ENCODE measurements at regions not wholly inside any gene's neighbourhood (a gene's known extent, or its start where the extent isn't known, plus 50 kb on each side); places are given as distances from the start of the nearest gene placed in this dataset.

- peaks cover 10% of the 10 kb centered on the region for H3K9me3 ChIP-seq (ENCODE audit: control insufficient read depth, low read depth, low read length)
- no peaks in the 10 kb centered on the region for H3K27me3 ChIP-seq (ENCODE audit: control insufficient read depth, extremely low read depth, insufficient read depth, low read length)
- H4K20me1 ChIP-seq (ENCODE audit: control insufficient read depth, extremely low read depth, insufficient read depth, low read length) = no peaks in the 10 kb centered on the region
- H3K27ac ChIP-seq (ENCODE audit: control insufficient read depth, insufficient read depth, low read length) = no peak overlapping the region
- no peaks in the 10 kb centered on the region for H3K9me1 ChIP-seq (ENCODE audit: control insufficient read depth, extremely low read depth, insufficient read depth, low read length)
- H2AFZ ChIP-seq (ENCODE audit: control insufficient read depth, low read length) = no peak overlapping the region
- H3K79me2 ChIP-seq (ENCODE audit: control insufficient read depth, insufficient read depth, low read length) = no peaks in the 10 kb centered on the region
- no peak for FAIRE-seq
- TF ChIP-seq EZH2 (IDR thresholded peaks at IDR 0.05; ENCODE audit: low read length) (no peak), CTCF (optimal IDR thresholded peaks at IDR 0.05 in 1 of 3, IDR thresholded peaks at IDR 0.05 in 1 of 3, conservative IDR thresholded peaks at IDR 0.05 in 1 of 3; ENCODE audit: extremely low read depth in 1 of 3, insufficient read depth in 2 of 3, low read length in 3 of 3) (no peak)
- H3K4me1 ChIP-seq (ENCODE audit: control insufficient read depth, extremely low read depth, insufficient read depth, low read length) = no peaks in the 10 kb centered on the region
- dilution Hi-C loops (cut with MboI; ENCODE audit: extremely low pct_ligation_motif_present, low sequenced_read_pairs) = no loop called here
- H3K4me3 ChIP-seq (ENCODE audit: control insufficient read depth in 2 of 3, extremely low read depth in 1 of 3, insufficient read depth in 2 of 3, low read depth in 1 of 3, low read length in 3 of 3) = no peak overlapping the region
- H3K9ac ChIP-seq (ENCODE audit: control insufficient read depth, extremely low read depth, insufficient read depth, low read length) = no peak overlapping the region
- no peak overlapping the region for H3K4me2 ChIP-seq (ENCODE audit: control insufficient read depth, extremely low read depth, insufficient read depth, low read depth, low read length)
- H3K36me3 ChIP-seq (ENCODE audit: control insufficient read depth in 2 of 2, extremely low read depth in 1 of 2, insufficient read depth in 2 of 2, low read length in 2 of 2) = no peaks in the 10 kb centered on the region
- no peak for DNase-seq (ENCODE audit: low read depth, low spot score)
These were observed 117.2 kb upstream of the SALL3 start for GRCh38 chr18:78862395-78862794.

- no peaks in the 10 kb centered on the region for H3K9me1 ChIP-seq (ENCODE audit: control insufficient read depth, extremely low read depth, insufficient read depth, low read length)
- H3K79me2 ChIP-seq (ENCODE audit: control insufficient read depth, insufficient read depth, low read length) = no peaks in the 10 kb centered on the region
- H3K4me3 ChIP-seq (ENCODE audit: control insufficient read depth in 2 of 3, extremely low read depth in 1 of 3, insufficient read depth in 2 of 3, low read depth in 1 of 3, low read length in 3 of 3) = no peak overlapping the region
- no peak for DNase-seq (ENCODE audit: low read depth, low spot score)
- no peak overlapping the region for H3K9ac ChIP-seq (ENCODE audit: control insufficient read depth, extremely low read depth, insufficient read depth, low read length)
- no peaks in the 10 kb centered on the region for H4K20me1 ChIP-seq (ENCODE audit: control insufficient read depth, extremely low read depth, insufficient read depth, low read length)
- H3K9me3 ChIP-seq (ENCODE audit: control insufficient read depth, low read depth, low read length) = peaks cover 13% of the 10 kb centered on the region
- H3K4me1 ChIP-seq (ENCODE audit: control insufficient read depth, extremely low read depth, insufficient read depth, low read length) = no peaks in the 10 kb centered on the region
- no peak overlapping the region for H2AFZ ChIP-seq (ENCODE audit: control insufficient read depth, low read length)
- no peak for TF ChIP-seq EZH2 (IDR thresholded peaks at IDR 0.05; ENCODE audit: low read length)
- TF ChIP-seq CTCF (optimal IDR thresholded peaks at IDR 0.05 in 1 of 3, IDR thresholded peaks at IDR 0.05 in 1 of 3, conservative IDR thresholded peaks at IDR 0.05 in 1 of 3; ENCODE audit: extremely low read depth in 1 of 3, insufficient read depth in 2 of 3, low read length in 3 of 3) = no peak
- no peak for FAIRE-seq
- no peak overlapping the region for H3K4me2 ChIP-seq (ENCODE audit: control insufficient read depth, extremely low read depth, insufficient read depth, low read depth, low read length)
- H3K27ac ChIP-seq (ENCODE audit: control insufficient read depth, insufficient read depth, low read length) = no peak overlapping the region
- dilution Hi-C loops (cut with MboI; ENCODE audit: extremely low pct_ligation_motif_present, low sequenced_read_pairs) = no loop called here
- no peaks in the 10 kb centered on the region for H3K27me3 ChIP-seq (ENCODE audit: control insufficient read depth, extremely low read depth, insufficient read depth, low read length)
- no peaks in the 10 kb centered on the region for H3K36me3 ChIP-seq (ENCODE audit: control insufficient read depth in 2 of 2, extremely low read depth in 1 of 2, insufficient read depth in 2 of 2, low read length in 2 of 2)
These were observed 114.5 kb upstream of the SALL3 start for GRCh38 chr18:78865056-78865598.

Measured in keratinocyte (primary cell).